ENCODE measurements at regions not wholly inside any gene's neighbourhood (a gene's known extent, or its start where the extent isn't known, plus 50 kb on each side); places are given as distances from the start of the nearest gene placed in this dataset.

DNA sequence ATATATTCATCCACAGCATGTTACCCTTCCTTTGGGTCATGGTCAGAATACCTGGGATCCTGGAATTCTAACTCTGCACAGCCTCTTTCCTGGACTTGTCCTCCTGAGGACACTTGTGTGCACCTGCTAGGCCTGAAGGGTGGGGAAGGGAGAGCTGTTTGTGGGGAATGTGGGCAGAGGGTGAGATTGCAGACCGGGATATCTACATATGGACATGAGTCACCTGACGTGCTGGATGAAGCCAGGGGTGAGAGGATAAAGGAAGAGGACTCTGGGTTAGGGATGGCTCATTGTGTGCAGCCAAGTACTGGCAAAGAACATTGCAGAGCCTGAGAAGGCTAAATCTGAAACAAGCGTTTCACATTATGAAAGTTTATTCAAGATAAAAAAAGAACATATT, 241.4 kb upstream of the RPS23 start:
- POLR2A ChIA-PET (ENCODE audit: partially characterized antibody): no interaction called here
- H2BK12ac ChIP-seq (ENCODE audit: low read depth, low read length): no peak overlapping the region
- no peak overlapping the region for H3K14ac ChIP-seq (ENCODE audit: insufficient read length)
- H3K4me1 ChIP-seq (replicated peaks in 1 of 4; ENCODE audit: control insufficient read depth in 3 of 4, insufficient read depth in 4 of 4, low read length in 3 of 4): peaks cover 0 to 4% (median 2%) of the 10 kb centered on the region in 4 experiments; a peak in 2 of 7 replicates
- H4K91ac ChIP-seq (replicated peaks; ENCODE audit: insufficient read length, low read length): no peak overlapping the region
- no peak overlapping the region for H3K27ac ChIP-seq (ENCODE audit: low read depth, low read length)
- no peak overlapping the region for H2BK5ac ChIP-seq (ENCODE audit: low read depth, low read length)
- FAIRE-seq: no peak
- H2AFZ ChIP-seq (ENCODE audit: low read length): no peak overlapping the region
- H4K8ac ChIP-seq (ENCODE audit: extremely low read depth, insufficient read depth, low read length): no peak overlapping the region
- H4K20me1 ChIP-seq (replicated peaks in 1 of 2; ENCODE audit: control insufficient read depth in 1 of 2, insufficient read depth in 2 of 2, low read length in 2 of 2): no peaks in the 10 kb centered on the region
- no peak overlapping the region for H2BK120ac ChIP-seq (replicated peaks; ENCODE audit: low read depth, low read length)
- WGBS, 2 experiments (ENCODE audit: extremely low coverage in 1 of 2, insufficient coverage in 1 of 2, insufficient read length in 1 of 2, insufficient replicate concordance in 2 of 2, low coverage in 1 of 2, low lambda C conversion rate in 2 of 2, missing lambda C conversion rate in 1 of 2): 87% methylated on average over 3 of the region's 3 CpGs; no CpG with 5 or more reads in 1 of the 2 experiments
- H3K56ac ChIP-seq (replicated peaks; ENCODE audit: insufficient read length, low read depth, low read length): no peak overlapping the region
- no peaks in the 10 kb centered on the region for H3K79me2 ChIP-seq (ENCODE audit: control insufficient read depth in 1 of 2, insufficient read depth in 2 of 2, low read length in 2 of 2)
- H3K9me3 ChIP-seq (ENCODE audit: insufficient read depth in 2 of 2, low read depth in 1 of 2, low read length in 1 of 2): no peaks in the 10 kb centered on the region
- H3K4ac ChIP-seq (replicated peaks; ENCODE audit: insufficient read length, low read depth, low read length): no peak overlapping the region
- H4K5ac ChIP-seq (ENCODE audit: insufficient read length, low read depth, low read length): no peak overlapping the region
- no peak overlapping the region for H3K9ac ChIP-seq (replicated peaks in 1 of 4; ENCODE audit: extremely low read depth in 1 of 4, low read depth in 3 of 4, low read length in 3 of 4)
- no peak overlapping the region for H3K4me2 ChIP-seq (ENCODE audit: insufficient read depth in 1 of 2, low read depth in 2 of 2, low read length in 2 of 2)
- no peaks in the 10 kb centered on the region; the same call in 1 of the 2 replicates for H3K23me2 ChIP-seq (ENCODE audit: low read depth, low read length)
- H3K36me3 ChIP-seq (ENCODE audit: control insufficient read depth in 2 of 4, insufficient read depth in 4 of 4, low read length in 3 of 4): no peaks in the 10 kb centered on the region
- no peak overlapping the region for H2BK15ac ChIP-seq (ENCODE audit: low read length)
- no peak for DNase-seq (ENCODE audit: low read depth in 1 of 2, low spot score in 2 of 2)
- TF ChIP-seq CBX5 (IDR thresholded peaks at IDR 0.05; ENCODE audit: low read depth, low read length) (no peak), PHF8 (conservative IDR thresholded peaks at IDR 0.05; ENCODE audit: low read depth, low read length) (no peak), GTF2F1 (IDR thresholded peaks at IDR 0.05; ENCODE audit: borderline replicate concordance, low read depth, low read length) (no peak), CHD2 (IDR thresholded peaks at IDR 0.05; ENCODE audit: low read length) (no peak), JUN (IDR thresholded peaks at IDR 0.05; ENCODE audit: low read depth, low read length) (no peak), CTCF (IDR thresholded peaks at IDR 0.05; ENCODE audit: control extremely low read depth in 1 of 3, insufficient read depth in 1 of 3, low read depth in 1 of 3, low read length in 3 of 3) (no peak)
- H2AK5ac ChIP-seq (ENCODE audit: low read depth, low read length): no peak overlapping the region
- no peak overlapping the region for H3K4me3 ChIP-seq (ENCODE audit: extremely low read depth in 1 of 4, insufficient read depth in 2 of 4, low read depth in 3 of 4, low read length in 4 of 4)
- CTCF ChIA-PET (ENCODE audit: partially characterized antibody): interaction anchor here (1.1 kb wide), 1 partner anchor 49 kb away, joined by 3 read pairs; no protein-coding TSS in a partner anchor
- no peaks in the 10 kb centered on the region for H3K27me3 ChIP-seq (replicated peaks in 1 of 4; ENCODE audit: control insufficient read depth in 3 of 4, extremely low read depth in 1 of 4, insufficient read depth in 3 of 4, low read length in 3 of 4)
- H3K18ac ChIP-seq (ENCODE audit: extremely low read depth, low read length): no peak overlapping the region
- no peak overlapping the region for H2BK20ac ChIP-seq (ENCODE audit: low read length)
- H3K23ac ChIP-seq (ENCODE audit: insufficient read length): no peak overlapping the region
- H3K79me1 ChIP-seq (ENCODE audit: low read depth, low read length): no peaks in the 10 kb centered on the region

All from H1 (cell line).